Kidney epithelial cell (primary cell): ENCODE measurements at regions not wholly inside any gene's neighbourhood (a gene's known extent, or its start where the extent isn't known, plus 50 kb on each side); places are given as distances from the start of the nearest gene placed in this dataset.

Source experiments
- DNase-seq: peaks from one replicate; pipeline ENCODE4 v3.0.0-alpha.2; 2010; ENCODE audit warnings: low read depth
- H3K27me3 ChIP-seq: 2 replicates; pipeline ENCODE4 v1.6.0; 2011; ENCODE audit warnings: low read length; ENCODE audit not compliant: control insufficient read depth, insufficient read depth
- H3K36me3 ChIP-seq: 2 replicates; pipeline ENCODE4 v1.5.1; 2011; ENCODE audit warnings: low read length; ENCODE audit not compliant: control insufficient read depth, insufficient read depth
- H3K4me3 ChIP-seq: 2 replicates; pipeline ENCODE4 v1.5.1; 2011; ENCODE audit warnings: low read depth, mild to moderate bottlenecking, control low read depth, low read length
- TF ChIP-seq, protein P1 (sequence below): IDR thresholded peaks from 2 replicates; pipeline ENCODE4 v1.5.1; 2011; ENCODE audit warnings: mild to moderate bottlenecking, moderate library complexity, low read length, control low read depth, inconsistent platforms; ENCODE audit not compliant: insufficient read depth, poor library complexity, severe bottlenecking

DNA sequence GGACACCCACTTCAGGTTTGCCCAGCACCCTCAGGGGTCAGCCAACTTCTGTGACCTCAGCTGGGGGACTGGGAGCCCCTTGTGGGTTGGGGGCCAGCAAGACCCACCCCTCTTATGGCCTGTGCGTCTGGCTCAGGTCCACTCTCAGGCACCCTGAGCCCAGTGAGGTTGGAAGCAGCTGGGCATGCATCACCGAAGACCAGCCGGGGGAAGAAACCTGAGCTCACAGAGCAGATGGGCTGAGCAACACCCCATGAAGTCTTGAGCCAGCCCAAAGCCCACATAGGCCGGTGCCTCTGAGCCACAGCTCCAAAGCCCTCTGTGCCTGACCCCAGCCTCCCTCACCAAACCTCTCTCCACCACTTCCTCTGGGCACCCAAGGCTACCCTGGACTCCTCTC is 166.7 kb downstream of the RBFOX3 start:
- H3K27me3 ChIP-seq, result peaks cover 4% of the 10 kb centered on the region
- DNase-seq, result no peak
- H3K36me3 ChIP-seq, result no peaks in the 10 kb centered on the region
- no peak overlapping the region for H3K4me3 ChIP-seq
- TF ChIP-seq, protein P1, sequence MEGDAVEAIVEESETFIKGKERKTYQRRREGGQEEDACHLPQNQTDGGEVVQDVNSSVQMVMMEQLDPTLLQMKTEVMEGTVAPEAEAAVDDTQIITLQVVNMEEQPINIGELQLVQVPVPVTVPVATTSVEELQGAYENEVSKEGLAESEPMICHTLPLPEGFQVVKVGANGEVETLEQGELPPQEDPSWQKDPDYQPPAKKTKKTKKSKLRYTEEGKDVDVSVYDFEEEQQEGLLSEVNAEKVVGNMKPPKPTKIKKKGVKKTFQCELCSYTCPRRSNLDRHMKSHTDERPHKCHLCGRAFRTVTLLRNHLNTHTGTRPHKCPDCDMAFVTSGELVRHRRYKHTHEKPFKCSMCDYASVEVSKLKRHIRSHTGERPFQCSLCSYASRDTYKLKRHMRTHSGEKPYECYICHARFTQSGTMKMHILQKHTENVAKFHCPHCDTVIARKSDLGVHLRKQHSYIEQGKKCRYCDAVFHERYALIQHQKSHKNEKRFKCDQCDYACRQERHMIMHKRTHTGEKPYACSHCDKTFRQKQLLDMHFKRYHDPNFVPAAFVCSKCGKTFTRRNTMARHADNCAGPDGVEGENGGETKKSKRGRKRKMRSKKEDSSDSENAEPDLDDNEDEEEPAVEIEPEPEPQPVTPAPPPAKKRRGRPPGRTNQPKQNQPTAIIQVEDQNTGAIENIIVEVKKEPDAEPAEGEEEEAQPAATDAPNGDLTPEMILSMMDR, result no peak

DNA sequence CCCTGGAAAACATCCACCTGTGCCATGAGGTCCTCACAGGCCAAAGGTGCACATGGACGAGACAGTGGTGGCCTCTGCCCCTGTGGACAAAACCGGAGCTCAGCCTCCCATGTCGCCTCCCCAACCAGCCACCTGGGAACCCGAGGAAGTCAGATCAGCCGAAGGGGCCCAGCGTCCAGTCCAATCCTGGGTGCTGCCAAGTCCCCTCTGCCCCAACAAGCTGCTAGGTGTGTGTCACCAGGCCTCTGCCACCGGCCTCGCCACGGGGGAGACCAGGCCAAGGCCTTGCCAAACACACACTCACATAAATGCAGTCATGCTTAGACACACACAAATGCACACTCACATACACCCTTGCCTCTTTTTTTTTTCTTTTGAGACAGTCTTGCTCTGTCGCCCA is 167.8 kb downstream of the RBFOX3 start:
- no peak overlapping the region for H3K4me3 ChIP-seq
- no peaks in the 10 kb centered on the region for H3K36me3 ChIP-seq
- TF ChIP-seq, protein P1, result no peak
- H3K27me3 ChIP-seq, result peaks cover 15% of the 10 kb centered on the region
- DNase-seq, result no peak

DNA sequence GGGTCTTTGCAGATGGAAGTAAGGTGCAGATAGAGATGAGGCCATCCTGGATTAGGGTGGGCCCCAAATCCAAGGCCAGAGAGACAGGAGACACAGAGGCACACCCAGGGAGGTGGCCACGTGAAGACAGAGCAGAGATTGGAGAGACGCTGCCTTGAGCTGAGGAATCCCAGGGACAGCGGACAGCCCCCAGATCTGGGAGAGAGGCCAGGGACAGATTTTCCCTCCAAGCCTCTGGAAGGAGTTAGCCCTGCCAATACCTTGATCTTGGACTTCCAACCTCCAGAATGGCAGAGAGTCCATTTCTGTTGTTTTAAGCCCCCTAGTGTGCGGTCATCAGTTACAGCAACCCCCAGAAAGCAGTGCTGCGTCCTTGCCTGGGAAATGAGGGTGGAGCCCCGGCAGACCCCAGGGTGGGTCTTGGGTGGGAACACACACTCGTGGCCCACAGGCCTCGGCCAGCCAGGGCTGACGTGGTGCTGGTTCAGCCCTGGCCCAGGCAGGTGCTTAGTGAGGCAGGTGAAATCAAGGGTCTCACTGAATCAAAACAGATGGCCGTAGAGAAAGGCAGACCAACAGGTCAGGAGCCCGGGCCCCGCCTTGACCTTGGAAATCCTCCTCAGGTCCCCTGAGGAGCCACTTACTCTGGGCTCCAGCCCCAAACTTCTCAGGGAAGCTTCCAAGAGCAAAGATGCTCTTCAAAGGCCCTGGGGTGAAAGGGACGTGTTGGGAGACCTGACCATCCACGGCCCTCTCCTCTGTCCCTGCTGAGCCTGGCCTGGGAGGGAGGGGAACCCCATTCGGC is 169.3 kb downstream of the RBFOX3 start:
- TF ChIP-seq, protein P1, result no peak
- Histone ChIP-seq H3K27me3 (peaks cover 19% of the 10 kb centered on the region), H3K36me3 (no peaks in the 10 kb centered on the region), H3K4me3 (no peak overlapping the region)
- no peak for DNase-seq

GRCh38 chr17:79440251-79440650 is 170.6 kb downstream of the RBFOX3 start:
- DNase-seq, result no peak
- Histone ChIP-seq H3K4me3 (no peak overlapping the region), H3K27me3 (peaks cover 19% of the 10 kb centered on the region), H3K36me3 (no peaks in the 10 kb centered on the region)
- TF ChIP-seq, protein P1, result no peak

GRCh38 chr17:79439493-79439892 is 171.4 kb downstream of the RBFOX3 start:
- Histone ChIP-seq H3K4me3 (no peak overlapping the region), H3K27me3 (peaks cover 19% of the 10 kb centered on the region), H3K36me3 (no peaks in the 10 kb centered on the region)
- TF ChIP-seq, protein P1, result no peak
- no peak for DNase-seq
